HepG2 (cell line): ENCODE measurements at regions not wholly inside any gene's neighbourhood (a gene's known extent, or its start where the extent isn't known, plus 50 kb on each side); places are given as distances from the start of the nearest gene placed in this dataset.
"Not testable (repeated sequence)": the region's sequence is repeated elsewhere in the genome, so short reads cannot be mapped to it uniquely, and the experiment has no call there.

Source experiments
- ATAC-seq: fragments of 200-7000 bp; cut with Tn5 transposase; 3 replicates; pipeline ENCODE4 v1.9.1; 2020; ENCODE audit warnings: mild to moderate bottlenecking, moderate library complexity
- BruUV-seq: library from RNA; stranded (reverse); fragments of 400-500 nt; replicated peaks from 2 replicates; lab custom pipeline; 2021; lab: Mats Ljungman, UMichigan
- CTCF ChIA-PET: fragments of 300-600 bp; formaldehyde crosslinking; extraction: SDS; loops from one replicate; lab custom pipeline; 2021; ENCODE audit warnings: low total read pairs, inconsistent platforms, low intra/inter-chr PET ratio; lab: Yijun Ruan, JAX
- POLR2A ChIA-PET: fragments of 350-600 bp; sonication (Branson Sonifier 250); formaldehyde crosslinking; loops from one replicate; lab custom pipeline; 2020; ENCODE audit warnings: antibody characterized with exemption, inconsistent platforms; lab: Yijun Ruan, JAX
- DNase-seq: peaks from one replicate; pipeline ENCODE4 v3.0.0-alpha.2; 2015; ENCODE audit warnings: low spot score
- FAIRE-seq: peaks from 3 replicates; lab custom pipeline; 2011; peaks lifted over from hg19 to GRCh38; lab: Jason Lieb, UNC
- H2AFZ ChIP-seq: one replicate; pipeline ENCODE4 v1.6.1; 2011; ENCODE audit warnings: low read length, inconsistent platforms
- H3K27ac ChIP-seq: fragments of 300-600 bp; 3 replicates; pipeline ENCODE4 v1.8.0; 2011; ENCODE audit warnings: mixed run types, mild to moderate bottlenecking, mixed read lengths, low read length, inconsistent platforms; ENCODE audit not compliant: insufficient read depth; ENCODE audit errors: extremely low read length
- H3K27me3 ChIP-seq, 2 experiments: fragments of 200-600 bp in 1 of 2; 2 replicates in 1 of 2; 3 replicates in 1 of 2; pipeline versions ENCODE4 v1.6.0 to v1.8.0; 2011; ENCODE audit warnings: low read length in 2 of 2, mild to moderate bottlenecking in 2 of 2, moderate library complexity in 2 of 2, inconsistent platforms in 1 of 2; ENCODE audit not compliant: insufficient read depth in 2 of 2, control insufficient read depth in 1 of 2
- H3K36me3 ChIP-seq, 2 experiments: fragments of 200-600 bp in 1 of 2; replicated peaks in 1 of 2; 2 replicates in 1 of 2; 3 replicates in 1 of 2; pipeline versions ENCODE4 v1.5.1 to v1.8.0; 2011; ENCODE audit warnings: low read length in 2 of 2, inconsistent platforms in 1 of 2; ENCODE audit not compliant: insufficient read depth in 2 of 2, control insufficient read depth in 1 of 2
- H3K4me1 ChIP-seq: 2 replicates; pipeline ENCODE4 v1.5.1; 2012; ENCODE audit warnings: low read length, inconsistent platforms; ENCODE audit not compliant: insufficient read depth
- H3K4me2 ChIP-seq: 2 replicates; pipeline ENCODE4 v1.6.0; 2011; ENCODE audit warnings: low read depth, low read length, inconsistent platforms
- H3K4me3 ChIP-seq, 3 experiments: fragments of 200-600 bp in 1 of 3; sonication (generic), shearing (Covaris generic) in 1 of 3; replicated peaks in 1 of 3; 2 replicates each; pipeline ENCODE4 v1.5.1; 2011 to 2016; ENCODE audit warnings: low read length in 3 of 3, inconsistent platforms in 2 of 3, low read depth in 2 of 3, mild to moderate bottlenecking in 2 of 3, control low read depth in 1 of 3, mixed read lengths in 1 of 3; ENCODE audit not compliant: insufficient read depth in 1 of 3
- H3K79me2 ChIP-seq: one replicate; pipeline ENCODE4 v1.6.1; 2011; ENCODE audit warnings: low read length, inconsistent platforms; ENCODE audit not compliant: insufficient read depth
- H3K9ac ChIP-seq: 2 replicates; pipeline ENCODE4 v1.6.0; 2011; ENCODE audit warnings: mild to moderate bottlenecking, low read depth, low read length, inconsistent platforms; ENCODE audit not compliant: insufficient read depth
- H3K9me3 ChIP-seq: 2 replicates; pipeline ENCODE4 v1.5.1; 2012; ENCODE audit warnings: mild to moderate bottlenecking, low read length
- H4K20me1 ChIP-seq: 2 replicates; pipeline ENCODE4 v1.6.0; 2011; ENCODE audit warnings: inconsistent platforms, mild to moderate bottlenecking, low read length, moderate library complexity; ENCODE audit not compliant: insufficient read depth
- REL ChIP-seq: sonication (generic); formaldehyde crosslinking; conservative IDR thresholded peaks from 2 replicates; pipeline ENCODE4 v1.8.0; 2022; ENCODE audit warnings: mild to moderate bottlenecking, missing genetic modification reagents, moderate library complexity
- ZNF878 ChIP-seq: sonication (generic); formaldehyde crosslinking; IDR thresholded peaks from 2 replicates; pipeline ENCODE4 v1.8.1; 2023; ENCODE audit warnings: mild to moderate bottlenecking, missing genetic modification reagents, moderate library complexity
- WGBS: methylation state at CpG from one replicate; pipeline ENCODE4 v1.1.6; 2017; ENCODE audit warnings: low lambda C conversion rate; 5-methylcytosine and 5-hydroxymethylcytosine counted together
- in situ Hi-C: cut with HindIII; loops from 2 replicates; pipeline ENCODE4 v1.10.0; 2017; ENCODE audit warnings: low pct_unique_long_range_greater_than_20kb; ENCODE audit not compliant: extremely low pct_ligation_motif_present
- intact Hi-C: fragments of 100-400 bp; cut with micrococcal nuclease; formaldehyde crosslinking; loops from one replicate; pipeline ENCODE4 v1.10.0; 2022; ENCODE audit not compliant: unreplicated experiment

- TF ChIP-seq ZNF878 (CRISPR knock-in tag): no peak
Measured at GRCh38 chr20:26277339-26277738, 580.7 kb upstream of the ZNF337 start (continued).

GRCh38 chr20:26276554-26277210 is 580.0 kb upstream of the ZNF337 start:
- in situ Hi-C loops (no loop called here), intact Hi-C loops (no loop called here)
- no peaks in the 10 kb centered on the region for H3K9me3 ChIP-seq
- ATAC-seq (peak; percentile 39; the same call in 2 of the 3 replicates), FAIRE-seq (no peak), DNase-seq (no peak)
- ChIA-PET POLR2A (no interaction called here), CTCF (no interaction called here)
- WGBS: 43% methylated on average over 20 of the region's 29 CpGs
- no peak for TF ChIP-seq REL (CRISPR knock-in tag)
- no peaks in the 10 kb centered on the region for H3K79me2 ChIP-seq
- no peak overlapping the region for H3K27ac ChIP-seq
- no peak overlapping the region for H3K4me3 ChIP-seq
- peaks cover 0 to 17% of the 10 kb centered on the region in 2 experiments; a peak in 2 of 5 replicates for H3K27me3 ChIP-seq
- H3K36me3 ChIP-seq: no peaks in the 10 kb centered on the region
- no peak overlapping the region for H3K9ac ChIP-seq
- no peaks in the 10 kb centered on the region for H4K20me1 ChIP-seq
- BruUV-seq: no TSS peak
- H3K4me2 ChIP-seq: no peak overlapping the region
- no peak overlapping the region for H2AFZ ChIP-seq
- peaks cover 6% of the 10 kb centered on the region for H3K4me1 ChIP-seq

- ATAC-seq, in situ Hi-C loops, H3K36me3 ChIP-seq, CTCF ChIA-PET, H3K27me3 ChIP-seq, H3K27ac ChIP-seq, H3K4me2 ChIP-seq, H3K4me3 ChIP-seq, H2AFZ ChIP-seq, H4K20me1 ChIP-seq, BruUV-seq, H3K9me3 ChIP-seq, FAIRE-seq, intact Hi-C loops, POLR2A ChIA-PET, H3K9ac ChIP-seq, H3K4me1 ChIP-seq, DNase-seq, H3K79me2 ChIP-seq: not testable (repeated sequence)
- WGBS: 1% methylated on average over 3 of the region's 3 CpGs
Measured at GRCh38 chr20:26268762-26269161, 572.1 kb upstream of the ZNF337 start.

- H4K20me1 ChIP-seq, H3K4me3 ChIP-seq, DNase-seq, in situ Hi-C loops, CTCF ChIA-PET, H3K9ac ChIP-seq, H3K79me2 ChIP-seq, intact Hi-C loops, FAIRE-seq, BruUV-seq, POLR2A ChIA-PET, H3K9me3 ChIP-seq, H3K4me2 ChIP-seq, H3K27me3 ChIP-seq, H2AFZ ChIP-seq, H3K36me3 ChIP-seq, ATAC-seq, H3K4me1 ChIP-seq, H3K27ac ChIP-seq: not testable (repeated sequence)
- WGBS: 7% methylated on average over 2 of the region's 2 CpGs
Measured at GRCh38 chr20:26260925-26261324, 564.3 kb upstream of the ZNF337 start.
